SK-N-SH (cell line): ENCODE measurements at regions not wholly inside any gene's neighbourhood (a gene's known extent, or its start where the extent isn't known, plus 50 kb on each side); places are given as distances from the start of the nearest gene placed in this dataset.

Source experiments
- CTCF ChIA-PET: fragments of 300-600, 350-600 bp; formaldehyde crosslinking; extraction: SDS; loops from one replicate; lab custom pipeline; 2021; lab: Yijun Ruan, JAX
- POLR2A ChIA-PET: fragments of 350-600 bp; sonication (Branson Sonifier 250); formaldehyde crosslinking; extraction: SDS; loops from one replicate; lab custom pipeline; 2020; ENCODE audit warnings: antibody characterized with exemption, inconsistent platforms; lab: Yijun Ruan, JAX
- DNase-seq: peaks from one replicate; pipeline ENCODE4 v3.0.0; 2012
- H2AFZ ChIP-seq: fragments of 200-600 bp; sonication (generic); 2 replicates; pipeline ENCODE4 v1.8.1; 2016; ENCODE audit warnings: antibody characterized with exemption, mild to moderate bottlenecking, low read depth
- H3F3A ChIP-seq: fragments of 200-600 bp; sonication (generic); replicated peaks from 2 replicates; pipeline ENCODE3; 2016; ENCODE audit warnings: antibody characterized with exemption, mild to moderate bottlenecking; ENCODE audit not compliant: insufficient read depth
- H3K27ac ChIP-seq, 2 experiments: fragments of 200-500 bp in 1 of 2; fragments of 200-600 bp in 1 of 2; sonication (Bioruptor generic) in 1 of 2; sonication (generic), shearing (Covaris generic) in 1 of 2; 2 replicates each; pipeline versions ENCODE4 v1.5.1 to v1.6.1; 2014 to 2016; ENCODE audit warnings: low read depth in 2 of 2, inconsistent platforms in 1 of 2, low read length in 1 of 2, mild to moderate bottlenecking in 1 of 2, mixed read lengths in 1 of 2
- H3K27me3 ChIP-seq: fragments of 200-600 bp; sonication (generic), shearing (Covaris generic); 2 replicates; pipeline ENCODE4 v1.6.1; 2016; ENCODE audit warnings: mixed run types; ENCODE audit not compliant: insufficient read depth
- H3K36me3 ChIP-seq, 2 experiments: fragments of 200-500 bp in 1 of 2; fragments of 200-600 bp in 1 of 2; sonication (Bioruptor generic) in 1 of 2; sonication (generic) in 1 of 2; replicated peaks in 1 of 2; 2 replicates each; pipeline versions ENCODE3 to v1.5.1; 2014 to 2016; ENCODE audit warnings: low read length in 1 of 2, mild to moderate bottlenecking in 1 of 2; ENCODE audit not compliant: insufficient read depth in 2 of 2, control insufficient read depth in 1 of 2
- H3K4me1 ChIP-seq, 2 experiments: fragments of 200-500 bp in 1 of 2; fragments of 200-600 bp in 1 of 2; sonication (Bioruptor generic) in 1 of 2; sonication (generic), shearing (Covaris generic) in 1 of 2; 2 replicates each; pipeline versions ENCODE4 v1.5.1 to v1.6.1; 2014 to 2016; ENCODE audit warnings: low read depth in 1 of 2, low read length in 1 of 2, mixed run types in 1 of 2; ENCODE audit not compliant: insufficient read depth in 2 of 2, control insufficient read depth in 1 of 2
- H3K4me2 ChIP-seq: fragments of 200-600 bp; sonication (generic), shearing (Covaris generic); 2 replicates; pipeline ENCODE4 v1.6.1; 2017; ENCODE audit warnings: mixed run types
- H3K4me3 ChIP-seq, 2 experiments: fragments of 200-500 bp in 1 of 2; fragments of 200-600 bp in 1 of 2; sonication (Bioruptor generic) in 1 of 2; sonication (generic), shearing (Covaris generic) in 1 of 2; 2 replicates each; pipeline versions ENCODE4 v1.5.1 to v1.8.1; 2014 to 2016; ENCODE audit warnings: low read depth in 2 of 2, inconsistent platforms in 1 of 2, low read length in 1 of 2, mild to moderate bottlenecking in 1 of 2, mixed read lengths in 1 of 2, moderate library complexity in 1 of 2
- H3K79me2 ChIP-seq: fragments of 200-600 bp; sonication (generic); 2 replicates; pipeline ENCODE4 v1.8.1; 2017; ENCODE audit warnings: mild to moderate bottlenecking; ENCODE audit not compliant: insufficient read depth
- H3K9ac ChIP-seq: fragments of 200-600 bp; sonication (generic); 2 replicates; pipeline ENCODE4 v1.6.1; 2017; ENCODE audit warnings: mixed run types
- H3K9me2 ChIP-seq: fragments of 200-600 bp; sonication (generic); 2 replicates; pipeline ENCODE4 v1.6.1; 2017; ENCODE audit warnings: mixed run types
- H3K9me3 ChIP-seq: fragments of 200-600 bp; sonication (generic); 2 replicates; pipeline ENCODE4 v1.6.1; 2017; ENCODE audit warnings: mixed run types, mild to moderate bottlenecking, moderate library complexity
- H4K20me1 ChIP-seq: fragments of 200-600 bp; sonication (generic); 2 replicates; pipeline ENCODE4 v1.6.1; 2017; ENCODE audit warnings: mild to moderate bottlenecking, mixed run types; ENCODE audit not compliant: insufficient read depth
- CHD2 ChIP-seq: fragments of 150-350 bp; IDR thresholded peaks from 2 replicates; pipeline ENCODE4 v1.6.1; 2018; ENCODE audit warnings: low read length; ENCODE audit not compliant: partially characterized antibody
- CTCF ChIP-seq: fragments of 200-600 bp; sonication (generic); IDR thresholded peaks from 2 replicates; pipeline ENCODE4 v1.6.1; 2017; ENCODE audit warnings: antibody characterized with exemption, mild to moderate bottlenecking, moderate library complexity
- ELF1 ChIP-seq: IDR thresholded peaks from 2 replicates; pipeline ENCODE4 v1.4.0; 2012
- EZH2phosphoT487 ChIP-seq: fragments of 200-600 bp; sonication (generic); IDR thresholded peaks from 2 replicates; pipeline ENCODE4 v1.6.1; 2017; ENCODE audit warnings: low read depth, mixed run types, mild to moderate bottlenecking, antibody characterized with exemption, moderate library complexity, borderline replicate concordance
- FOSL2 ChIP-seq: IDR thresholded peaks from 2 replicates; pipeline ENCODE4 v1.4.0; 2012; ENCODE audit warnings: low read depth, mild to moderate bottlenecking, moderate library complexity, borderline replicate concordance
- GABPA ChIP-seq: IDR thresholded peaks from 2 replicates; pipeline ENCODE4 v1.4.0; 2012; ENCODE audit warnings: low read depth, mild to moderate bottlenecking
- GATA2 ChIP-seq: sonication (generic); formaldehyde crosslinking; IDR thresholded peaks from 2 replicates; pipeline ENCODE4 v1.5.0; 2020; ENCODE audit warnings: mild to moderate bottlenecking, missing genetic modification reagents
- JUND ChIP-seq: IDR thresholded peaks from 2 replicates; pipeline ENCODE4 v1.4.0; 2012
- MAX ChIP-seq: IDR thresholded peaks from 2 replicates; pipeline ENCODE4 v1.4.0; 2012; ENCODE audit warnings: low read depth
- NFIC ChIP-seq: IDR thresholded peaks from 2 replicates; pipeline ENCODE4 v1.4.0; 2012; ENCODE audit warnings: borderline replicate concordance
- POLR2AphosphoS5 ChIP-seq: IDR thresholded peaks from 2 replicates; pipeline ENCODE4 v1.6.1; 2012; ENCODE audit warnings: low read depth, low read length
- RCOR1 ChIP-seq: fragments of 150-350 bp; IDR thresholded peaks from 2 replicates; pipeline ENCODE4 v1.6.1; 2017; ENCODE audit warnings: antibody characterized with exemption, low read length
- REST ChIP-seq: IDR thresholded peaks from 2 replicates; pipeline ENCODE4 v1.6.1; 2012; ENCODE audit warnings: mild to moderate bottlenecking, low read depth, low read length, moderate library complexity
- RFX5 ChIP-seq: IDR thresholded peaks from 2 replicates; pipeline ENCODE4 v1.6.1; 2012; ENCODE audit warnings: mild to moderate bottlenecking, improper control_type of control experiment, low read length
- RXRA ChIP-seq: IDR thresholded peaks from 2 replicates; pipeline ENCODE4 v1.4.0; 2012; ENCODE audit warnings: low read depth, mild to moderate bottlenecking, borderline replicate concordance
- SMC3 ChIP-seq: IDR thresholded peaks from 2 replicates; pipeline ENCODE4 v1.6.1; 2012; ENCODE audit warnings: low read depth, low read length, improper control_type of control experiment
- TAF1 ChIP-seq: IDR thresholded peaks from 2 replicates; pipeline ENCODE4 v1.6.1; 2012; ENCODE audit warnings: low read depth, mild to moderate bottlenecking, low read length, moderate library complexity, borderline replicate concordance
- USF1 ChIP-seq: IDR thresholded peaks from 2 replicates; pipeline ENCODE4 v1.4.0; 2012; ENCODE audit warnings: low read depth, borderline replicate concordance
- YY1 ChIP-seq: IDR thresholded peaks from 2 replicates; pipeline ENCODE4 v1.4.0; 2012; ENCODE audit warnings: low read depth, mild to moderate bottlenecking
- ZBTB33 ChIP-seq: IDR thresholded peaks from 2 replicates; pipeline ENCODE4 v1.4.0; 2012; ENCODE audit warnings: low read depth, borderline replicate concordance
- WGBS: methylation state at CpG from one replicate; pipeline ENCODE4 v1.1.6; 2017; ENCODE audit warnings: low lambda C conversion rate; 5-methylcytosine and 5-hydroxymethylcytosine counted together

- Histone ChIP-seq H3K4me3 (no peak overlapping the region), H3K36me3 (no peaks in the 10 kb centered on the region), H4K20me1 (no peaks in the 10 kb centered on the region), H3K9me2 (no peaks in the 10 kb centered on the region; the same call in 1 of the 2 replicates), H2AFZ (no peak overlapping the region), H3K4me2 (no peak overlapping the region), H3K9me3 (no peaks in the 10 kb centered on the region), H3K27ac (no peak overlapping the region), H3F3A (no peaks in the 10 kb centered on the region), H3K27me3 (peaks cover 5% of the 10 kb centered on the region; the same call in 1 of the 2 replicates), H3K4me1 (no peaks in the 10 kb centered on the region), H3K79me2 (no peaks in the 10 kb centered on the region), H3K9ac (no peak overlapping the region)
- TF ChIP-seq YY1 (no peak), USF1 (no peak), EZH2phosphoT487 (no peak), FOSL2 (no peak), RFX5 (no peak), POLR2AphosphoS5 (no peak), ELF1 (no peak), SMC3 (no peak), CHD2 (no peak), CTCF (no peak)
- ChIA-PET POLR2A (interaction anchor here (0.6 kb wide), 1 partner anchor 133 kb away, joined by 3 read pairs; no protein-coding TSS in a partner anchor), CTCF (no interaction called here)
- DNase-seq, result no peak
- 34% methylated on average over 4 of the region's 4 CpGs for WGBS
Measured at GRCh38 chr12:74794522-74794921, 256.9 kb downstream of the ATXN7L3B start.

GRCh38 chr12:74801625-74802024, 264.0 kb downstream of the ATXN7L3B start:
- H3K79me2 ChIP-seq, result no peaks in the 10 kb centered on the region
- no peaks in the 10 kb centered on the region for H3K27me3 ChIP-seq
- no peaks in the 10 kb centered on the region for H3K9me3 ChIP-seq
- no peaks in the 10 kb centered on the region for H4K20me1 ChIP-seq
- CTCF ChIA-PET, result no interaction called here
- no peak overlapping the region for H3K27ac ChIP-seq
- H3K4me1 ChIP-seq, result no peaks in the 10 kb centered on the region
- TF ChIP-seq YY1 (no peak), NFIC (no peak), ZBTB33 (no peak), TAF1 (no peak), RCOR1 (no peak), MAX (no peak), GABPA (no peak), ELF1 (no peak), RXRA (no peak), GATA2 (no peak), JUND (no peak), REST (no peak), RFX5 (no peak)
- no peaks in the 10 kb centered on the region for H3K9me2 ChIP-seq
- no peak overlapping the region for H3K4me2 ChIP-seq
- no peak overlapping the region for H3K4me3 ChIP-seq
- 40% methylated on average over 2 of the region's 2 CpGs for WGBS
- no peak overlapping the region for H2AFZ ChIP-seq
- H3K9ac ChIP-seq, result no peak overlapping the region
- POLR2A ChIA-PET, result no interaction called here
- H3F3A ChIP-seq, result no peaks in the 10 kb centered on the region
- H3K36me3 ChIP-seq, result no peaks in the 10 kb centered on the region
- no peak for DNase-seq
